Nephron progenitor cell (in vitro differentiated cells): ENCODE measurements at regions not wholly inside any gene's neighbourhood (a gene's known extent, or its start where the extent isn't known, plus 50 kb on each side); places are given as distances from the start of the nearest gene placed in this dataset.

Experiments
- DNase-seq: peaks from one replicate; pipeline ENCODE4 v3.0.0; 2021
- H3K27ac Mint-ChIP-seq: 2 replicates; pipeline ENCODE4 v1.8.0; 2021; ENCODE audit warnings: mild to moderate bottlenecking, moderate library complexity, mixed read lengths
- H3K27me3 Mint-ChIP-seq: 2 replicates; pipeline ENCODE4 v1.8.0; 2021; ENCODE audit warnings: mild to moderate bottlenecking, low read depth, mixed read lengths; ENCODE audit not compliant: poor library complexity
- H3K36me3 Mint-ChIP-seq: 2 replicates; pipeline ENCODE4 v1.8.0; 2021; ENCODE audit warnings: low read depth, mixed read lengths
- H3K4me1 Mint-ChIP-seq: 2 replicates; pipeline ENCODE4 v1.8.0; 2021; ENCODE audit warnings: mixed read lengths
- H3K4me3 Mint-ChIP-seq: 2 replicates; pipeline ENCODE4 v1.8.0; 2021; ENCODE audit warnings: mild to moderate bottlenecking, moderate library complexity, mixed read lengths
- H3K9me3 Mint-ChIP-seq: 2 replicates; pipeline ENCODE4 v1.8.0; 2021; ENCODE audit warnings: mild to moderate bottlenecking, moderate library complexity, mixed read lengths
- TF ChIP-seq, protein P1 (sequence below): fragments of 200-600 bp; sonication (generic); IDR thresholded peaks from 2 replicates; pipeline ENCODE4 v1.5.0; 2021; ENCODE audit warnings: antibody characterized with exemption

DNA sequence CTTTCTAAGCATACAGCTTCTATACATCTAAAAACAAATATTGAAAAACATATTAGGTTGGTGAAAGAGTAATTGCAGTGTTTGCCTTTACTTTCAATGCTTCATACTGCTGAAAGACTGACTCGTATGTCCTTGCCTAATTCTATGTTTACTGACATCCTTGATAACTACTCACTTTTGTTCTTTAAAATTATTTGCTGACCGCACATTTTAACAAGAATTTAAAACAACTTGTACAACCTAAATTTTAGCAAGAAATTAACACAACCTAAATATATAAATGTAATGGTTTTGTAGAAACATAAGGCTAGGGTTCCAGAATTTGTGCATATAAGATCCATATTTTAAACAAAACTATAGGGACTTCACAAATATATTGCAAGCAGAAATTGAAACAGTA, 640.2 kb upstream of the MMS22L start:
- Mint-ChIP-seq H3K27me3 (peaks cover 3% of the 10 kb centered on the region), H3K36me3 (no peaks in the 10 kb centered on the region), H3K27ac (no peak overlapping the region), H3K4me1 (no peaks in the 10 kb centered on the region), H3K4me3 (no peak overlapping the region), H3K9me3 (no peaks in the 10 kb centered on the region)
- no peak for DNase-seq
- TF ChIP-seq, protein P1, sequence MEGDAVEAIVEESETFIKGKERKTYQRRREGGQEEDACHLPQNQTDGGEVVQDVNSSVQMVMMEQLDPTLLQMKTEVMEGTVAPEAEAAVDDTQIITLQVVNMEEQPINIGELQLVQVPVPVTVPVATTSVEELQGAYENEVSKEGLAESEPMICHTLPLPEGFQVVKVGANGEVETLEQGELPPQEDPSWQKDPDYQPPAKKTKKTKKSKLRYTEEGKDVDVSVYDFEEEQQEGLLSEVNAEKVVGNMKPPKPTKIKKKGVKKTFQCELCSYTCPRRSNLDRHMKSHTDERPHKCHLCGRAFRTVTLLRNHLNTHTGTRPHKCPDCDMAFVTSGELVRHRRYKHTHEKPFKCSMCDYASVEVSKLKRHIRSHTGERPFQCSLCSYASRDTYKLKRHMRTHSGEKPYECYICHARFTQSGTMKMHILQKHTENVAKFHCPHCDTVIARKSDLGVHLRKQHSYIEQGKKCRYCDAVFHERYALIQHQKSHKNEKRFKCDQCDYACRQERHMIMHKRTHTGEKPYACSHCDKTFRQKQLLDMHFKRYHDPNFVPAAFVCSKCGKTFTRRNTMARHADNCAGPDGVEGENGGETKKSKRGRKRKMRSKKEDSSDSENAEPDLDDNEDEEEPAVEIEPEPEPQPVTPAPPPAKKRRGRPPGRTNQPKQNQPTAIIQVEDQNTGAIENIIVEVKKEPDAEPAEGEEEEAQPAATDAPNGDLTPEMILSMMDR: no peak

DNA sequence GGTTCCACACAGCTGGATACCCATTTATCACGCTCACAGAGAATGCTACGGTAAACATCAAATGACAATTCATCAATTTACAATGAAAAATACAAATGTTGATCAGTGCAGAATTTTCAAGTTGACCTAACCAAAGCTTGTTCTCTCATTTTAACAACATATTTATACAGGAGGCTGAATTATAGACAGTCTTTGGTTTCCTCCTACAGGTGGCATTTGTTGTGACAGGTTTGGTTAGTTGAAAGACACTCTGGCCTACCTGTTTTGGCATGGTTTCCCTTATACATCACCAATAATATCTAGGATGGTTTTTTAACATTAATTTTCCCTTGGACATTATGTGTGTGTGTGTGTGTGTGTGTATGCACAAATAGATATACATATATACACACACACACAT, 642.5 kb upstream of the MMS22L start:
- H3K4me3 Mint-ChIP-seq: no peak overlapping the region

DNA sequence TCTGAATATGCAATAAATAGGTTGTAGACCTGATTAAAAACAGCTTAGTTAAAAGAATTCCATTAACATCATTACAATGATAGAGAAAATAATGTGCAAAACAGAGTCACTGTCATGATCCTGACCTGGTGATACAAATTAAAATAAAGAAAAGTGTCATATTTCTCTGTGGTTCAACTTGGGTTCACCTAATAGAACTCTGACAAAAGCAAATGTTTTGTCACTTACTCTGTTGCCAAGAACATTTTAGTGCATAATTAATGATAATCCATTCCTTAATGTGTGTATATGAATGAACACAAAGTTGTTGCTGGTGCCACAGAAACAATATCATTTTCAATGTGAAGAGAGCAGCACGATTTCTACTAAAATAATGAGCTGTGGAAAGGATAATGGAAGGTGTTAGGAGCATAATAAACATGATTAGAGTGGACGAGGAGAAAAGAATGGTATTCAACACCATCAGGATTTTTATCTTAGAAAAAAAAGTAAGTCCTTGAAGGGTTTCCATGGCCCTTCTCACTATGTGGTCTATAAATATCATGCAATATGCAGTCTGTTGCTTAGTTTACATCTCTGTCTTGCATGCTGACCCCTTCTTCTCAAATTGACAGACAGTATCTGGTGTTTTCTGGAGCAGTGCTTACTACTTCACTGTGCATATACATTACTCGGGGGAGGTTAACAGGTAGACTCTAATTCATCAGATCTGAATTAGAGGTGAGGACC, 656.6 kb upstream of the MMS22L start:
- TF ChIP-seq, protein P1: no peak
- no peaks in the 10 kb centered on the region for H3K27me3 Mint-ChIP-seq
- no peaks in the 10 kb centered on the region for H3K4me1 Mint-ChIP-seq
- no peak for DNase-seq
- no peaks in the 10 kb centered on the region for H3K36me3 Mint-ChIP-seq
- no peak overlapping the region for H3K4me3 Mint-ChIP-seq
- H3K9me3 Mint-ChIP-seq: no peaks in the 10 kb centered on the region
- no peak overlapping the region for H3K27ac Mint-ChIP-seq

More for the DNA sequence above, 642.5 kb upstream of the MMS22L start:
- no peak overlapping the region for H3K27ac Mint-ChIP-seq
- DNase-seq: no peak
- H3K4me1 Mint-ChIP-seq: no peaks in the 10 kb centered on the region
- H3K27me3 Mint-ChIP-seq: no peaks in the 10 kb centered on the region
- H3K36me3 Mint-ChIP-seq: no peaks in the 10 kb centered on the region
- H3K9me3 Mint-ChIP-seq: no peaks in the 10 kb centered on the region
- TF ChIP-seq, protein P1: no peak

DNA sequence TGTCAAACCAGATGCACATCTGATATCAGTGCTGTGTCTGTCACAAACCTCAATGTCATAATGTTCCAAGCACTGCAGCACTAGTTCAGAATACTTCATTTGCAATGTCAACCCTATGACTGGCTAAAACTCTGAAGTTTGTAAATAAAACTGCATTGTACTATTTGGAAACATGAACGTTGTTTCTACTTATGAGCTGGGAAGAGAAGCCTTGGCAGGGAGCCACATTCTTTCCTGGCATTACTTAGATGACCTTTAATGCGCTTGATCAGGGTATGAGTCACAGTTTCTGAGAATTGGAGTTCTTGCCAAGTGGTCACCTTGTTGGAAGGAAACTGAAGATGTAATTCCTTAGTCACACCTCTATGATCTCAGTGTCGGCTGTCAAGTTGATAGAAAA, 664.8 kb upstream of the MMS22L start:
- Mint-ChIP-seq H3K27me3 (no peaks in the 10 kb centered on the region), H3K4me1 (no peaks in the 10 kb centered on the region), H3K9me3 (no peaks in the 10 kb centered on the region), H3K36me3 (no peaks in the 10 kb centered on the region), H3K4me3 (no peak overlapping the region), H3K27ac (no peak overlapping the region)
- no peak for DNase-seq
- TF ChIP-seq, protein P1: no peak

DNA sequence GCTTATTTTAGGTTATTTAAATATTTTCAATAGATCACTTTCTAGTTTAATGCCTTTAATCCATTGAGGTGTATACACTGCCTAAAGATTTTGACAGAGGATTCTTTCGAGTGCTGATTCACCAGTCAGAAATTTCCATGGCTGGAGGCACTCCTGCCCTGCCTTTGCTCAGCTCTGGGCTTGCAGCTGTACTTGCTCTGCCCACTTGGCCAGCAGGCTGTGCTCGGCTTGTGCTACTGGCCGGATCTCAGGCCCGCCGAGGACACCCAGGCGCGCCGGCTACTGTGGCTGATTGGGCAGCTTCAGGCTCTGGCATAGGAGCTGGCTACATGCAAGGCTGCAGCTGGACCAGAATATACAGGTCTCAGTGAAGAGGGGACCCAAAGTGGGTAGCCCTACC, 675.1 kb upstream of the MMS22L start:
- no peak for DNase-seq
- no peak overlapping the region for H3K4me3 Mint-ChIP-seq

More for the DNA sequence above, 675.1 kb upstream of the MMS22L start:
- no peaks in the 10 kb centered on the region for H3K36me3 Mint-ChIP-seq
- no peaks in the 10 kb centered on the region for H3K9me3 Mint-ChIP-seq
- no peak overlapping the region for H3K27ac Mint-ChIP-seq
- TF ChIP-seq, protein P1: no peak
- H3K27me3 Mint-ChIP-seq: peaks cover 4% of the 10 kb centered on the region
- no peaks in the 10 kb centered on the region for H3K4me1 Mint-ChIP-seq
